ENCODE measurements at regions not wholly inside any gene's neighbourhood (a gene's known extent, or its start where the extent isn't known, plus 50 kb on each side); places are given as distances from the start of the nearest gene placed in this dataset.

DNA sequence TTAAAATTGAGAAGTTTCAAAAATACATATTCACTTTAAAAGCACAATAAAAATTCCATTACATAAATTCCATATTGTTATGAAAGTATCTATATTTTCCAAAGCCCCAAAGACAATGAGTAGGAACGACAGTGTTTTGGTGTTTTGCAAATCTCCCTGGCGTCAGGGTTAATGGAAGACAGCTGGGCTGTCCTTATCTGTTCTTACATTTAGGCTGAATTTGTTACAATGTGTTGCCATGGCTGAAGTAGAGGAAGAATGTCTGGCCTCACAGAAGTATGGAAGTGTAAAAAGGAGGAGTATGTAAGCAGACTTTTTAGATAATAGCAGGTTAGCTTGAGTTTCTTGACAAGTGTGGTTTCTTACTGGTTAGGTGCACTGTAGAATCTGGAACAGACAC lies 124.4 kb upstream of the SPATA13 start:
- peaks cover 11 to 12% of the 10 kb centered on the region in 2 experiments for H3K27me3 ChIP-seq (ENCODE audit: control insufficient read depth in 2 of 2, insufficient read depth in 2 of 2, low read length in 2 of 2)
- no TSS peak for BruUV-seq (replicated peaks)
- intact Hi-C loops (cut with micrococcal nuclease) (no loop called here), dilution Hi-C loops (cut with MboI; ENCODE audit: extremely low pct_ligation_motif_present, low sequenced_read_pairs) (no loop called here)
- ChIA-PET CTCF (interaction anchor here (2.3 to 3.7 kb wide), 2 partner anchors 15 to 193 kb away, joined by 6 to 21 read pairs; no protein-coding TSS in a partner anchor), POLR2A (no interaction called here)
- no peak overlapping the region for H3K4me2 ChIP-seq (ENCODE audit: insufficient read depth, low read length)
- no peak overlapping the region for H3K9ac ChIP-seq (replicated peaks; ENCODE audit: extremely low read depth, insufficient read depth, low read length)
- no peak overlapping the region for H3K4me3 ChIP-seq (replicated peaks in 1 of 3; ENCODE audit: insufficient read depth in 1 of 3, low read depth in 1 of 3, low read length in 3 of 3)
- no peak for FAIRE-seq
- H3K4me1 ChIP-seq (ENCODE audit: control insufficient read depth, extremely low read depth, insufficient read depth, low read length): no peaks in the 10 kb centered on the region
- no peak for DNase-seq (ENCODE audit: low read depth, low spot score)
- H3K36me3 ChIP-seq (ENCODE audit: control insufficient read depth in 2 of 2, extremely low read depth in 1 of 2, insufficient read depth in 2 of 2, low read length in 2 of 2): no peaks in the 10 kb centered on the region
- H3K9me3 ChIP-seq (replicated peaks; ENCODE audit: control insufficient read depth, insufficient read depth, low read length): no peaks in the 10 kb centered on the region
- no peaks in the 10 kb centered on the region for H3K79me2 ChIP-seq (ENCODE audit: control insufficient read depth, insufficient read depth, low read length)
- no peaks in the 10 kb centered on the region for H4K20me1 ChIP-seq (replicated peaks; ENCODE audit: control insufficient read depth, extremely low read depth, insufficient read depth, low read length)
- no peaks in the 10 kb centered on the region for H3K9me1 ChIP-seq (replicated peaks; ENCODE audit: control insufficient read depth, extremely low read depth, insufficient read depth, low read length)
- no peak for TF ChIP-seq MYC (IDR thresholded peaks at IDR 0.05; ENCODE audit: low read depth, low read length)
- TF ChIP-seq GATA2 (IDR thresholded peaks at IDR 0.05; ENCODE audit: insufficient read depth, insufficient read length, low read depth, low read length): no peak
- no peak for TF ChIP-seq JUN (IDR thresholded peaks at IDR 0.05; ENCODE audit: borderline replicate concordance, insufficient read depth, insufficient read length, low read depth)
- TF ChIP-seq, protein P1, sequence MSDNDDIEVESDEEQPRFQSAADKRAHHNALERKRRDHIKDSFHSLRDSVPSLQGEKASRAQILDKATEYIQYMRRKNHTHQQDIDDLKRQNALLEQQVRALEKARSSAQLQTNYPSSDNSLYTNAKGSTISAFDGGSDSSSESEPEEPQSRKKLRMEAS (IDR thresholded peaks at IDR 0.05; ENCODE audit: insufficient read depth, insufficient read length): no peak
- TF ChIP-seq POLR2AphosphoS5 (IDR thresholded peaks at IDR 0.05; ENCODE audit: insufficient read depth, low read depth, low read length): no peak
- TF ChIP-seq, protein P2, sequence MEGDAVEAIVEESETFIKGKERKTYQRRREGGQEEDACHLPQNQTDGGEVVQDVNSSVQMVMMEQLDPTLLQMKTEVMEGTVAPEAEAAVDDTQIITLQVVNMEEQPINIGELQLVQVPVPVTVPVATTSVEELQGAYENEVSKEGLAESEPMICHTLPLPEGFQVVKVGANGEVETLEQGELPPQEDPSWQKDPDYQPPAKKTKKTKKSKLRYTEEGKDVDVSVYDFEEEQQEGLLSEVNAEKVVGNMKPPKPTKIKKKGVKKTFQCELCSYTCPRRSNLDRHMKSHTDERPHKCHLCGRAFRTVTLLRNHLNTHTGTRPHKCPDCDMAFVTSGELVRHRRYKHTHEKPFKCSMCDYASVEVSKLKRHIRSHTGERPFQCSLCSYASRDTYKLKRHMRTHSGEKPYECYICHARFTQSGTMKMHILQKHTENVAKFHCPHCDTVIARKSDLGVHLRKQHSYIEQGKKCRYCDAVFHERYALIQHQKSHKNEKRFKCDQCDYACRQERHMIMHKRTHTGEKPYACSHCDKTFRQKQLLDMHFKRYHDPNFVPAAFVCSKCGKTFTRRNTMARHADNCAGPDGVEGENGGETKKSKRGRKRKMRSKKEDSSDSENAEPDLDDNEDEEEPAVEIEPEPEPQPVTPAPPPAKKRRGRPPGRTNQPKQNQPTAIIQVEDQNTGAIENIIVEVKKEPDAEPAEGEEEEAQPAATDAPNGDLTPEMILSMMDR (IDR thresholded peaks at IDR 0.05; ENCODE audit: extremely low read depth in 1 of 2, insufficient read depth in 1 of 2, low read depth in 1 of 2, low read length in 2 of 2): no peak
- TF ChIP-seq FOS (IDR thresholded peaks at IDR 0.05; ENCODE audit: borderline replicate concordance, insufficient read depth, low read length): no peak
- TF ChIP-seq EZH2 (IDR thresholded peaks at IDR 0.05; ENCODE audit: borderline replicate concordance, low read depth, low read length, severe bottlenecking): no peak
- TF ChIP-seq POLR2A (IDR thresholded peaks at IDR 0.05; ENCODE audit: low read depth, low read length): no peak
- H2AFZ ChIP-seq (ENCODE audit: low read depth, low read length): no peak overlapping the region
- H3K27ac ChIP-seq (ENCODE audit: insufficient read depth, low read depth, low read length): no peak overlapping the region

Measured in endothelial cell of umbilical vein (primary cell).